HepG2 (cell line): ENCODE measurements at regions not wholly inside any gene's neighbourhood (a gene's known extent, or its start where the extent isn't known, plus 50 kb on each side); places are given as distances from the start of the nearest gene placed in this dataset.
A peak's percentile ranks its signal among the peaks of the same experiment; 100 is the strongest.

Experiments used
- ATAC-seq: fragments of 200-7000 bp; cut with Tn5 transposase; 3 replicates; pipeline ENCODE4 v1.9.1; 2020; ENCODE audit warnings: mild to moderate bottlenecking, moderate library complexity
- BruUV-seq: library from RNA; stranded (reverse); fragments of 400-500 nt; replicated peaks from 2 replicates; lab custom pipeline; 2021; lab: Mats Ljungman, UMichigan
- CTCF ChIA-PET: fragments of 300-600 bp; formaldehyde crosslinking; extraction: SDS; loops from one replicate; lab custom pipeline; 2021; ENCODE audit warnings: low total read pairs, inconsistent platforms, low intra/inter-chr PET ratio; lab: Yijun Ruan, JAX
- POLR2A ChIA-PET: fragments of 350-600 bp; sonication (Branson Sonifier 250); formaldehyde crosslinking; loops from one replicate; lab custom pipeline; 2020; ENCODE audit warnings: antibody characterized with exemption, inconsistent platforms; lab: Yijun Ruan, JAX
- DNase-seq: peaks from one replicate; pipeline ENCODE4 v3.0.0-alpha.2; 2015; ENCODE audit warnings: low spot score
- FAIRE-seq: peaks from 3 replicates; lab custom pipeline; 2011; peaks lifted over from hg19 to GRCh38; lab: Jason Lieb, UNC
- H2AFZ ChIP-seq: one replicate; pipeline ENCODE4 v1.6.1; 2011; ENCODE audit warnings: low read length, inconsistent platforms
- H3K27ac ChIP-seq: fragments of 300-600 bp; 3 replicates; pipeline ENCODE4 v1.8.0; 2011; ENCODE audit warnings: mixed run types, mild to moderate bottlenecking, mixed read lengths, low read length, inconsistent platforms; ENCODE audit not compliant: insufficient read depth; ENCODE audit errors: extremely low read length
- H3K27me3 ChIP-seq, 2 experiments: fragments of 200-600 bp in 1 of 2; 2 replicates in 1 of 2; 3 replicates in 1 of 2; pipeline versions ENCODE4 v1.6.0 to v1.8.0; 2011; ENCODE audit warnings: low read length in 2 of 2, mild to moderate bottlenecking in 2 of 2, moderate library complexity in 2 of 2, inconsistent platforms in 1 of 2; ENCODE audit not compliant: insufficient read depth in 2 of 2, control insufficient read depth in 1 of 2
- H3K36me3 ChIP-seq, 2 experiments: fragments of 200-600 bp in 1 of 2; replicated peaks in 1 of 2; 2 replicates in 1 of 2; 3 replicates in 1 of 2; pipeline versions ENCODE4 v1.5.1 to v1.8.0; 2011; ENCODE audit warnings: low read length in 2 of 2, inconsistent platforms in 1 of 2; ENCODE audit not compliant: insufficient read depth in 2 of 2, control insufficient read depth in 1 of 2
- H3K4me1 ChIP-seq: 2 replicates; pipeline ENCODE4 v1.5.1; 2012; ENCODE audit warnings: low read length, inconsistent platforms; ENCODE audit not compliant: insufficient read depth
- H3K4me2 ChIP-seq: 2 replicates; pipeline ENCODE4 v1.6.0; 2011; ENCODE audit warnings: low read depth, low read length, inconsistent platforms
- H3K4me3 ChIP-seq, 3 experiments: fragments of 200-600 bp in 1 of 3; sonication (generic), shearing (Covaris generic) in 1 of 3; replicated peaks in 1 of 3; 2 replicates each; pipeline ENCODE4 v1.5.1; 2011 to 2016; ENCODE audit warnings: low read length in 3 of 3, inconsistent platforms in 2 of 3, low read depth in 2 of 3, mild to moderate bottlenecking in 2 of 3, control low read depth in 1 of 3, mixed read lengths in 1 of 3; ENCODE audit not compliant: insufficient read depth in 1 of 3
- H3K79me2 ChIP-seq: one replicate; pipeline ENCODE4 v1.6.1; 2011; ENCODE audit warnings: low read length, inconsistent platforms; ENCODE audit not compliant: insufficient read depth
- H3K9ac ChIP-seq: 2 replicates; pipeline ENCODE4 v1.6.0; 2011; ENCODE audit warnings: mild to moderate bottlenecking, low read depth, low read length, inconsistent platforms; ENCODE audit not compliant: insufficient read depth
- H3K9me3 ChIP-seq: 2 replicates; pipeline ENCODE4 v1.5.1; 2012; ENCODE audit warnings: mild to moderate bottlenecking, low read length
- H4K20me1 ChIP-seq: 2 replicates; pipeline ENCODE4 v1.6.0; 2011; ENCODE audit warnings: inconsistent platforms, mild to moderate bottlenecking, low read length, moderate library complexity; ENCODE audit not compliant: insufficient read depth
- ATF7 ChIP-seq, 2 experiments: fragments of 450-650 bp in 1 of 2; sonication (generic) in 1 of 2; formaldehyde crosslinking in 1 of 2; IDR thresholded peaks; 2 replicates each; pipeline versions ENCODE4 v1.4.0 to v1.6.1; 2016 to 2020; ENCODE audit warnings: antibody characterized with exemption in 1 of 2, mild to moderate bottlenecking in 1 of 2, missing genetic modification reagents in 1 of 2
- CEBPB ChIP-seq: IDR thresholded peaks from 2 replicates; pipeline ENCODE4 v1.6.1; 2011; ENCODE audit warnings: low read depth, low read length, improper control_type of control experiment, borderline replicate concordance
- FOXA3 ChIP-seq: IDR thresholded peaks from 2 replicates; pipeline ENCODE4 v1.6.1; 2016; ENCODE audit warnings: missing genetic modification reagents, missing compliant biosample characterization
- PAX8 ChIP-seq: sonication (generic); formaldehyde crosslinking; IDR thresholded peaks from 2 replicates; pipeline ENCODE4 v1.8.0; 2022; ENCODE audit warnings: mild to moderate bottlenecking, missing genetic modification reagents, borderline replicate concordance
- PLRG1 ChIP-seq: fragments of 450-650 bp; conservative IDR thresholded peaks from 2 replicates; pipeline ENCODE4 v1.6.1; 2016
- RELA ChIP-seq: sonication (generic); formaldehyde crosslinking; IDR thresholded peaks from 2 replicates; pipeline ENCODE4 v1.4.0; 2020; ENCODE audit warnings: missing genetic modification reagents
- ZBTB20 ChIP-seq: sonication (generic); formaldehyde crosslinking; IDR thresholded peaks from 2 replicates; pipeline ENCODE4 v1.8.1; 2023; ENCODE audit warnings: missing genetic modification reagents, low read depth, mild to moderate bottlenecking, borderline replicate concordance
- ZMAT3 ChIP-seq: sonication (generic); formaldehyde crosslinking; conservative IDR thresholded peaks from 2 replicates; pipeline ENCODE4 v1.7.0; 2021; ENCODE audit warnings: missing genetic modification reagents
- ZNF501 ChIP-seq: sonication (generic); formaldehyde crosslinking; IDR thresholded peaks from 2 replicates; pipeline ENCODE4 v1.5.1; 2020; ENCODE audit warnings: mild to moderate bottlenecking, moderate library complexity, missing genetic modification reagents
- WGBS: methylation state at CpG from one replicate; pipeline ENCODE4 v1.1.6; 2017; ENCODE audit warnings: low lambda C conversion rate; 5-methylcytosine and 5-hydroxymethylcytosine counted together
- in situ Hi-C: cut with HindIII; loops from 2 replicates; pipeline ENCODE4 v1.10.0; 2017; ENCODE audit warnings: low pct_unique_long_range_greater_than_20kb; ENCODE audit not compliant: extremely low pct_ligation_motif_present
- intact Hi-C: fragments of 100-400 bp; cut with micrococcal nuclease; formaldehyde crosslinking; loops from one replicate; pipeline ENCODE4 v1.10.0; 2022; ENCODE audit not compliant: unreplicated experiment
- TF ChIP-seq, protein P1 (sequence below): sonication (generic); formaldehyde crosslinking; IDR thresholded peaks from one replicate; pipeline ENCODE4 v1.5.1; 2020; ENCODE audit warnings: mild to moderate bottlenecking, missing genetic modification reagents; ENCODE audit errors: not compliant biosample characterization

DNA sequence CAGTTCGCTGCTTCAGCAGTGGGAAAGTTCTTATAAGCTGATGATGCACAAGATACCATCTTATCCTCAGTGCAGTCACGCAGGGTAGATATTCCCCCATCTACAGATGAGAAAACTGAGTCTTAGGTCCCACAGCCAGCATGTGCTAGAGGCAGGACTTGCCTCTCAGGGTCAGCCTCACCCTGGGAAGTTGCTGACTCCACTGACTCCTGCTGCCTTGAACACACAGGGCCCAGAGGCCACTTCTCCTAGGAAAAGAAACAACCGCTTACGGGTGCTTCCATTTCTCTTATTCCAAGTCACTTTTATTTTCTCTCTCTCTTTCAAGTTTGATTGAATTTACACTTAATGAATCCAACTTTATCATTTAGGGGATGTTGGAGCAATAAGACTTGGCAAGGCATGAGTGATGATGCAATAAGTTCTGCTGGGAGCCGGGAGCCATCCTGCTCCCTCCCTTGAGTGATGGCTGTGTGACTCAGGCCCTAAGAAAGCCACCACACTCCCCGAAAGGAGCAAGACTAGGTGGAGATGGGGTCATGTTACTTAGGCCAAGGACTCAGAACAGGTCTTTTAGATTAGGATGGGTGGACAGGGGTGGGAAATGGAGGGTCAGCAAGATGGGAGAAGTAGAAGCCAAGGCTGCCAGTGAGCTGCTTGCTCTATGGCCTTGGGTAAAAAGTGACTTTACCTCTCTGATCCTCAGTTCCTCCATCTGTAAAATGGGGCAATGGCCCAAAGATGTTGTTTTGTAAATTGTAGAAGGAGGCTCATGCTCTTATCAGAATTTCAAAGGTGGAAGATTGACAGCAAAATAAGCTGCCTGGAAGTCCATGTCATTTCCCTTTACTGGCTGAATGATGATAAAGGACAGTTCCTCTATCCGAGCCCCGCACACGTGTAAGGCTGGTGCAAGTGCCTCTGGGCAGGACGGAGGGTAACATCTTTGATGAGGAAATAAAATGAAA lies 67.4 kb upstream of the ZNF618 start:
- no peaks in the 10 kb centered on the region for H3K9me3 ChIP-seq
- no peaks in the 10 kb centered on the region for H3K79me2 ChIP-seq
- H3K4me2 ChIP-seq = no peak overlapping the region
- 0 out of 5 replicates have a peak, but pooled peaks cover 0 to 12% of the 10 kb centered on the region in 2 experiments for H3K27me3 ChIP-seq
- no peak overlapping the region for H3K27ac ChIP-seq
- H2AFZ ChIP-seq = no peak overlapping the region
- no peak for DNase-seq
- no peaks in the 10 kb centered on the region for H4K20me1 ChIP-seq
- ATAC-seq = no peak
- intact Hi-C loops = no loop called here
- 40% methylated on average over 9 of the region's 10 CpGs for WGBS
- no peak overlapping the region for H3K4me3 ChIP-seq
- H3K4me1 ChIP-seq = no peaks in the 10 kb centered on the region
- CTCF ChIA-PET = interaction anchor here (1.4 to 1.6 kb wide), 2 partner anchors 225 to 240 kb away, joined by 5 to 9 read pairs; no protein-coding TSS in a partner anchor
- POLR2A ChIA-PET = no interaction called here
- H3K9ac ChIP-seq = no peak overlapping the region
- FAIRE-seq = no peak
- TF ChIP-seq PAX8 (no peak), CEBPB (peak; percentile 76), ATF7 (IDR thresholded peaks at IDR 0.05) (peak; percentile 54; the same call in 1 of the 2 replicates), ATF7 (CRISPR knock-in tag; IDR thresholded peaks at IDR 0.05) (no peak)
- TF ChIP-seq, all 625 proteins: peak for 2
- in situ Hi-C loops = loop anchor here (5.0 kb wide), 1 partner anchor 484 kb away; no protein-coding TSS in a partner anchor
- no peaks in the 10 kb centered on the region for H3K36me3 ChIP-seq
- BruUV-seq = no TSS peak

DNA sequence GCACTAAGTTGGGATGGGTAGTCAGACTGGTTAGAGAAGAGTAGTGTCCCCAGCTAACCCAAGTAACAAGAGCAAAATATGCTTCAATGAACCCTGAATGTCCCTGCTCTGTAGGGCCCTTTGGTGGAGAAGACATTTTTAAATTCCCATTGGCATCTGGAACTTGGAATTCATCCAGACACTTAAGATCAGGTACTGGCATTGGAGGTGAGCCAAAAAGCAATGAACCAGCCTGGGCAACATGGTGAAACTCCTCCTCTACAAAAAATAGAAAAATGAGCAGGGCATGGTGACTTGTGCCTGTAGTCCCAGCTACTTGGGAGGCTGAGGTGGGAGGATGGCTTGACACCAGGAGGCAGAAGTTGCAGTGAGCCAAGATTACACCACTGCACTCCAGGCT lies 58.9 kb upstream of the ZNF618 start:
- H3K9ac ChIP-seq = no peak overlapping the region
- H4K20me1 ChIP-seq = no peaks in the 10 kb centered on the region
- DNase-seq (no peak), FAIRE-seq (no peak), ATAC-seq (no peak)
- H2AFZ ChIP-seq = no peak overlapping the region
- H3K4me1 ChIP-seq = no peaks in the 10 kb centered on the region
- H3K36me3 ChIP-seq = no peaks in the 10 kb centered on the region
- H3K27me3 ChIP-seq = no peaks in the 10 kb centered on the region
- in situ Hi-C loops (no loop called here), intact Hi-C loops (no loop called here)
- no TSS peak for BruUV-seq
- H3K9me3 ChIP-seq = no peaks in the 10 kb centered on the region
- H3K79me2 ChIP-seq = no peaks in the 10 kb centered on the region
- POLR2A ChIA-PET = no interaction called here
- H3K27ac ChIP-seq = no peak overlapping the region
- no peak overlapping the region for H3K4me3 ChIP-seq
- CTCF ChIA-PET = no interaction called here
- no peak overlapping the region for H3K4me2 ChIP-seq
- TF ChIP-seq PLRG1 (no peak), ZBTB20 (CRISPR knock-in tag) (no peak), FOXA3 (CRISPR knock-in tag) (no peak), RELA (CRISPR knock-in tag) (no peak), ZMAT3 (CRISPR knock-in tag) (no peak), ZNF501 (CRISPR knock-in tag) (no peak)
- TF ChIP-seq, protein P1, sequence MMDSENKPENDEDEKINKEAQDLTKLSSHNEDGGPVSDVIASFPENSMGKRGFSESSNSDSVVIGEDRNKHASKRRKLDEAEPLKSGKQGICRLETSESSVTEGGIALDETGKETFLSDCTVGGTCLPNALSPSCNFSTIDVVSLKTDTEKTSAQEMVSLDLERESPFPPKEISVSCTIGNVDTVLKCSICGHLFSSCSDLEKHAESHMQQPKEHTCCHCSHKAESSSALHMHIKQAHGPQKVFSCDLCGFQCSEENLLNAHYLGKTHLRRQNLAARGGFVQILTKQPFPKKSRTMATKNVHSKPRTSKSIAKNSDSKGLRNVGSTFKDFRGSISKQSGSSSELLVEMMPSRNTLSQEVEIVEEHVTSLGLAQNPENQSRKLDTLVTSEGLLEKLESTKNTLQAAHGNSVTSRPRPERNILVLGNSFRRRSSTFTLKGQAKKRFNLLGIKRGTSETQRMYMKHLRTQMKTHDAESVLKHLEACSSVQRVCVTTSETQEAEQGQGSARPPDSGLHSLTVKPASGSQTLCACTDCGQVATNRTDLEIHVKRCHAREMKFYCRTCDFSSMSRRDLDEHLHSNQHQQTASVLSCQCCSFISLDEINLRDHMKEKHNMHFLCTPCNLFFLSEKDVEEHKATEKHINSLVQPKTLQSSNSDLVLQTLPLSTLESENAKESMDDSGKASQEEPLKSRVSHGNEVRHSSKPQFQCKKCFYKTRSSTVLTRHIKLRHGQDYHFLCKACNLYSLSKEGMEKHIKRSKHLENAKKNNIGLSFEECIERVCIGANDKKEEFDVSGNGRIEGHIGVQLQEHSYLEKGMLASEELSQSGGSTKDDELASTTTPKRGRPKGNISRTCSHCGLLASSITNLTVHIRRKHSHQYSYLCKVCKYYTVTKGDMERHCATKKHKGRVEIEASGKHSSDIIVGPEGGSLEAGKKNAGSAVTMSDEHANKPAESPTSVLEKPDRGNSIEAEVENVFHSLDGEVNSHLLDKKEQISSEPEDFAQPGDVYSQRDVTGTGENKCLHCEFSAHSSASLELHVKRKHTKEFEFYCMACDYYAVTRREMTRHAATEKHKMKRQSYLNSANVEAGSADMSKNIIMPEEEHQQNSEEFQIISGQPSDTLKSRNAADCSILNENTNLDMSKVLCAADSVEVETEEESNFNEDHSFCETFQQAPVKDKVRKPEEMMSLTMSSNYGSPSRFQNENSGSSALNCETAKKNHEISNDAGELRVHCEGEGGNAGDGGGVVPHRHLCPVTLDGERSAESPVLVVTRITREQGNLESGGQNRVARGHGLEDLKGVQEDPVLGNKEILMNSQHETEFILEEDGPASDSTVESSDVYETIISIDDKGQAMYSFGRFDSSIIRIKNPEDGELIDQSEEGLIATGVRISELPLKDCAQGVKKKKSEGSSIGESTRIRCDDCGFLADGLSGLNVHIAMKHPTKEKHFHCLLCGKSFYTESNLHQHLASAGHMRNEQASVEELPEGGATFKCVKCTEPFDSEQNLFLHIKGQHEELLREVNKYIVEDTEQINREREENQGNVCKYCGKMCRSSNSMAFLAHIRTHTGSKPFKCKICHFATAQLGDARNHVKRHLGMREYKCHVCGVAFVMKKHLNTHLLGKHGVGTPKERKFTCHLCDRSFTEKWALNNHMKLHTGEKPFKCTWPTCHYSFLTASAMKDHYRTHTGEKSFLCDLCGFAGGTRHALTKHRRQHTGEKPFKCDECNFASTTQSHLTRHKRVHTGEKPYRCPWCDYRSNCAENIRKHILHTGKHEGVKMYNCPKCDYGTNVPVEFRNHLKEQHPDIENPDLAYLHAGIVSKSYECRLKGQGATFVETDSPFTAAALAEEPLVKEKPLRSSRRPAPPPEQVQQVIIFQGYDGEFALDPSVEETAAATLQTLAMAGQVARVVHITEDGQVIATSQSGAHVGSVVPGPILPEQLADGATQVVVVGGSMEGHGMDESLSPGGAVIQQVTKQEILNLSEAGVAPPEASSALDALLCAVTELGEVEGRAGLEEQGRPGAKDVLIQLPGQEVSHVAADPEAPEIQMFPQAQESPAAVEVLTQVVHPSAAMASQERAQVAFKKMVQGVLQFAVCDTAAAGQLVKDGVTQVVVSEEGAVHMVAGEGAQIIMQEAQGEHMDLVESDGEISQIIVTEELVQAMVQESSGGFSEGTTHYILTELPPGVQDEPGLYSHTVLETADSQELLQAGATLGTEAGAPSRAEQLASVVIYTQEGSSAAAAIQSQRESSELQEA = no peak
